ENCODE measurements at regions not wholly inside any gene's neighbourhood (a gene's known extent, or its start where the extent isn't known, plus 50 kb on each side); places are given as distances from the start of the nearest gene placed in this dataset.

- TF ChIP-seq CTCF (IDR thresholded peaks at IDR 0.05) (no peak), POLR2A (IDR thresholded peaks at IDR 0.05) (no peak), EP300 (IDR thresholded peaks at IDR 0.05) (no peak)
These were observed 140.1 kb upstream of the CAMK1G start for GRCh38 chr1:209443361-209443931.
